Inferior parietal cortex (tissue), 1 donor: ENCODE measurements at regions not wholly inside any gene's neighbourhood (a gene's known extent, or its start where the extent isn't known, plus 50 kb on each side); places are given as distances from the start of the nearest gene placed in this dataset.
"Not testable (repeated sequence)": the region's sequence is repeated elsewhere in the genome, so short reads cannot be mapped to it uniquely, and the experiment has no call there.

Source experiments
- DNase-seq: peaks from one replicate; pipeline ENCODE4 v3.0.0-alpha.2; 2016; ENCODE audit errors: extremely low spot score

DNA sequence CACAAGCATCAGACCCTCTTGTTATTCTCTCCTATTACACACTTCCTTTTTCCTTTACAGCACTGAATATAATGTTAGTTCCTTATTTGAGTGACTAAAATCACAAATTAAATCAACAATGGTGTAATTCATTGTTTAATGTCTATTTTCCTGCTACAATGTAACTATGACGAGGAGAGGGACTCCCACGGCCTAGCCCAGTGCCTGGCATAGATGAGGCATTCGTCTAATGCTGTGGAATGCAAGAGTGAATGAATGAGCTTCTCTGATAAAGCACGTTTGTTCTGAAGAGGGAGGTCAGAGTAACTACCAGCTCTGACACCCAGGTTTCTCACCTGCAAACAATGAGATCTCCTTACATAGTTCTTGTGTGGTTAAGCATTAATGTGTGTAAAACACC is 479.4 kb downstream of the OMA1 start:
- DNase-seq = no peak

DNA sequence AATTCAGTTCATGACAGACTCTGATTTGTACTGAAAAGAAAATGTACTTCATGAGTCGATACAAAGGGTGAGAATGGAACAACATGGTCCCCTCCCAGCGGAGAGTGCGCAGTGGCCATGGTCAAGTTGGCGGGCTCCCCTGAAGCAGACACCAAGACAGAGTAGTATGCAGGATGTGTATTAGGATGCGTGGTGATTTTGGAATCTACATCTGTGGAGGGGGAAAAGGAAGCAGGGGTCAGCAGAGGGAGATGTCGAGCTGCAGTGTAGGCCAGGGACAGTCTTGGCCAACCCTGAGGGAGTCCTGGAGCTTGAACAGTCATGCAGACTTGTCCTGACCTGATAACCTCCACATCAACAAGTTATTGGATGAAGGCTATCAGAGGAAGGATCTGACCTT is 481.0 kb downstream of the OMA1 start:
- no peak for DNase-seq

GRCh38 chr1:58064166-58064565 is 482.4 kb downstream of the OMA1 start:
- no peak for DNase-seq

DNA sequence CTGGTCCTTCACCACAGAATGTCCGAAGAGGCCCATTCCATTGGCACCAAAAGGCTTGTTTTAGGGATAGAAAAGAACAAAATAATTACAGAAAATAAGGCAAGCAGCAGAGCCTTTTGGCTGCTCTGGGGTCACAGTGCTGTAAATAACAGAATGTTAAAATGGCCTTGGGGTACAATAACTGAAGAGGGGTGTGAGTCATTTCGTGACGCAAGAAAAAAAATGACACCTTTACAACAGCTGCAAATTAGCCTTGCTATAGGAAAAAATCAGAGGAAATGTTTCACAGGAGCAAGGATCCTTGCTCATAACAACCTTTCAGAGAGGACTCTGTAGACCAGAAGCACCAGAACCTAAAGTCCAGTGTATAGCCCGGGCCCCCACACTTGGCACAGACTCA is 483.4 kb downstream of the OMA1 start:
- DNase-seq = no peak

DNA sequence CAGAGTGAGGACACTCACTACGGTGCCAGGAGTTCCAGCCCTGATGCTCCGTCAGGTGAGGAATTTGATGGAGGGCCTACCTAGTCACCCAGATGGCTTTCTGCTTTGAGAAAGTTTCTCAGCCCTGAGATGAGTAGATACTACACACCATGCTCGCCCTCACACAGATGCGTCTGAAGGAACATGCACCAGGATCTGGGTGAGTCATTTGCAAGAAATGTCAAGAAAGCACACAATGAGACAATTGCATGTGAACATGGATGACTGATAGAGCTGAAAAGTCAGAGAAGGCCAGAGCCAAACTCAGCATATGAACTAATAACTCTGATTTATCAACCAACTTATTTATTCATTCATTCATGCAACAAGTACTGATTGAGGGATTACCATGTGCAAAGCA is 483.9 kb downstream of the OMA1 start:
- no peak for DNase-seq

GRCh38 chr1:58060559-58061170 is 485.9 kb downstream of the OMA1 start:
- DNase-seq = no peak

- DNase-seq = no peak
Measured at GRCh38 chr1:58059789-58060188, 486.7 kb downstream of the OMA1 start.

DNA sequence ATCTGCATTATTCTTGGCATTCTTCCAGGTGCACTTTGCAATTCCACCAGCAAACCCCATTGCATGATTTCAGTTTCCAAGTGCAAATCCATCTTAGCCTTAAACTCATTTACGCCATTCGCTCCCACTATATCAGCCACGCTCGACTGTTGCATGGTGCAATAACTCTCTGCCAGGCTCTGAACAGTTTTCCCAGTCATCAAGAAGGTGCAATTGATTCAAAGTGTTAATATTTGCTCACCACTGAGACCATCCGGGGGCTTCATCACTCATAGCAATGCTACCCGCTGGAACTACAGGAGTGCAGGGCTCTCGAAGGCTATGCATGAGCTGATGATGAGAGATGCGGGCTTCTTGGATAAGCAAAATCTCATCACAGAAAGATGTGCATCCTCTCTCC is 488.2 kb downstream of the OMA1 start:
- DNase-seq = no peak

GRCh38 chr1:58057826-58058225 is 488.7 kb downstream of the OMA1 start:
- no peak for DNase-seq

DNA sequence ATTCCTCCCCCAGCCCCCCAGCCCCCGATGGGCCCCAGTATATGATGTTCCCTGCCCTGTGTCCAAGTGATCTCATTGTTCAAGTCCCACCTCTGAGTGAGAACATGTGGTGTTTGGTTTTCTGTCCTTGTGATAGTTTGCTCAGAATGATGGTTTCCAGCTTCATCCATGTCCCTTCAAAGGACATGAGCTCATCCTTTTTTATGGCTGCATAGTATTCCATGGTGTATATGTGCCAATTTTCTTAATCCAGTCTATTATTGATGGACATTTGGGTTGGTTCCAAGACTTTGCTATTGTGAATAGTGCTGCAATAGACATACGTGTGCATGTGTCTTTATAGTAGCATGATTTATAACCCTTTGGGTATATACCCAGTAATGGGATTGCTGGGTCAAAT is 495.3 kb downstream of the OMA1 start:
- DNase-seq = not testable (repeated sequence)

GRCh38 chr1:58047265-58047858 is 499.2 kb downstream of the OMA1 start:
- DNase-seq = no peak

DNA sequence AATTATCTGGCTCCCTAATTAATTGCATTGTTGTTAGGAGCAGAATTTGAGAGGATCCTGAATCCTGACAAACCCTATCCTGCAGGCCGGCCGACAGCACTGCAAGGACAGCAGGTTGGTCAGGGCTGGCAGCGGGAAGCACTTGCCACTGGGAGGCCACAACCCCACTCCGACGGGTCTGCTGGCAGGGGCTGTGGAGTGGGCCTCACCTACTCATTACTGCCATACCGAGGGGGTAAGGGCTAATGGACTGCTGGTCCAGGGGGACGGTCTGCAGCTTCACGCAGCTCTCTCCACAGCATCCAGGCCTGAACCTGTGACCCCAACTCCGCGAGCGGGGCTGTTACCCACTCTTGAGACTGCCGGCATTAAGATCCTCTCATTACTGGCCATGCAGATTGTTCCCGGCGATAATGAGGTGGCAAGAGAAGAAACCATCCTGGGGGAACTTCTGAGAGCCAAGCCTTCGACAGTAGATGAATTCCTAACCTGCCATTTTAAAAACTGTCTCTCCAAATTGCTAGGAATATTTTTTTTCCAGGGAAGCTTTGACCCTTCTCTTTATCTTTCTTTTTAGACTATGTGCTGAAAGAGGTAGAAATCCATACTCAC is 501.3 kb downstream of the OMA1 start:
- DNase-seq = no peak

GRCh38 chr1:58041621-58042020 is 504.9 kb downstream of the OMA1 start:
- DNase-seq = no peak

DNA sequence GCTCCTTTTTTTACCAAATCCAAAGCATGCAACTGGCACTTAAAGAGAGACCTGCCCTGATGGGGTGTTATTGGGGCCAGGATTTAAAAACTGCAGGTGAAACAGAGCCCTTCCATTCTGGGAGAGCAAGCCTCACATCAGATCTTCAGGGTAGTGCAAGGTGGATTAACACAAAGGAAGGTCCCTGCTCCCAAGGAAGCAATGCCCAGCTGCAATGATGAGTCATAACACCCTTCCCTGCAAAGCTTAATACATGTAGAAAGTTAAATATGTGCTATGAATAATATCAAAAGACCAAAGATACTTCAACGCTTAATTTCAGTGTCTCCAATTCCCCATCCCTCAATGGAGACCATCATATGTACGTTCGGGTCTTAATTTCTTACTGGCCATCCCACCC is 508.0 kb downstream of the OMA1 start:
- DNase-seq = no peak

GRCh38 chr1:58035523-58035922 is 511.0 kb downstream of the OMA1 start:
- no peak for DNase-seq

DNA sequence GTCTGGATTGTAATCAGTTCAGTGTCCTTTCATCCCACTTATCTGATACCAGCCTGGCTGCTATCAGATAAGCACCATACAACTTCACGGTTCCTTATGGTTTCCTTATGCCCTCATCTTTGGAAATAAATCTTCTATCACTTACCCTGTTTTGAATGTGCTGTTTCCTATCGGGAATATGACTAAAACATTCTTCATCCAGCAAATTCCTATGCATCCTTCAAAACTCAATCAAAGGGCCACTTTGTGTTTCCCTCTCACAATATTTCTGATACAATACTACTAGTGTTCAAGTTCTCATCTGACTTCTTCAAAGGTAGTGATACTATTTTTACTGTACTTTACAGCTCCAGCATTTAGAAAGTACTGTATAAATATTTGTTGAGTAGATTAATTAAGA is 513.2 kb downstream of the OMA1 start:
- DNase-seq = no peak

DNA sequence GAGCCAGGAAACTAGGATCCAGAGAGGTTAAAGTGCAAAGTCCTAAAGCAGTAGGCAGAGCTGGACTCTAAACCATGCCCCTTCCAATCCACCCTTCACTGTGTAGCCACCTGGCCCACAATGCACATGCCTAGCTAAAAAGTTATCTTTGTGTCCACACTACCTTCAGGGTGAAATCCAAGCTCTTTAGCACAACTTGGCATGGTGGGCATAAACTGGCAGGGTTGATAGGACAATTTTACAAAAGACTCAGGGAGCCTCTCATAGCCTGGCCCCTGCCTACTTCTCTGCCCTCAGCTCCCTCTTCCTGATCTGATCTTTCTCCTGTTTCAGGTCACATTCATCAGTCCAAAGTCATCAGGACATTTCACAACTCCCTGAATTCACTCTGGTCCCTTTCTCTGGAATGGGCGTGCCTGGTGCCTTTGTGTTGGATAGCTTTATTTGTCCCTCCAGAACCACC is 513.9 kb downstream of the OMA1 start:
- DNase-seq = no peak

- DNase-seq = no peak
Measured at GRCh38 chr1:58031416-58031815, 515.1 kb downstream of the OMA1 start.

- DNase-seq = no peak
Measured at GRCh38 chr1:58030456-58030855, 516.1 kb downstream of the OMA1 start.

- no peak for DNase-seq
Measured at GRCh38 chr1:58017641-58018040, 528.9 kb downstream of the OMA1 start.

GRCh38 chr1:58013237-58013636 is 533.3 kb downstream of the OMA1 start:
- DNase-seq = no peak

GRCh38 chr1:58011978-58012377 is 534.5 kb downstream of the OMA1 start:
- no peak for DNase-seq

DNA sequence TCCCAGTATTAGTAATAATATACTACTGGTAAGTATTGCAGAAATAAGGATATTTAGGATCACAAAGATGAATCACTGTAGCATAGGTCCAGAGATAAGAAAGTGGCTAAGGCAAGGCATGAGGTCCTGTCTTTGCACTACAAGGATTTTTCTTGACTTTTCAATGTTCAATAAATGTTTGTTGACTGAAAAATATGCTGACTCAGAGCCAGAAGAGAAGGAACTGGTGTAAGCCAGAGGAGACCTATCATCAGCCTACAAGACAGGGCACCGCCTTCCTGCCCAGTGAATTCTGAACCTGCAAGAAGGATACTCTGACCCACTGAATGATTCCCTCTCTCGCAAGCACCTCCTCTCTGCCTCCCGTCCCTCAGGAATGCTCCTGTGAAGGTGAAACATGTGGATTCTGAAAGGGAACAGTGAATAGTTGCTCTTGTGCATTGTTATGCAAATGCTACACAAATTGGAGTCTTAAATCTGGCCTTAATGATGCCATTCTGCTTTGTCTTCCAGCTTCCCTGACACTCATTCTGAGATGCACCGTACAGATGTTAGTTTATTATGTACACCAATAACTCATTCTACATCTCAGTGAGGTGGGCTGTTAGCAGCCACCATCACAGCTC is 540.0 kb downstream of the OMA1 start:
- DNase-seq = no peak
